ENCODE measurements at regions not wholly inside any gene's neighbourhood (a gene's known extent, or its start where the extent isn't known, plus 50 kb on each side); places are given as distances from the start of the nearest gene placed in this dataset.

GRCh38 chr1:189409774-189410173 lies 1067.9 kb downstream of the BRINP3 start:
- Mint-ChIP-seq H3K4me1 (ENCODE audit: low read depth) (no peaks in the 10 kb centered on the region), H3K9me3 (peaks cover 7% of the 10 kb centered on the region), H3K36me3 (ENCODE audit: low read depth) (no peaks in the 10 kb centered on the region), H3K27ac (no peak overlapping the region), H3K4me3 (no peak overlapping the region), H3K27me3 (no peaks in the 10 kb centered on the region)
- ChIA-PET POLR2A (no interaction called here), CTCF (no interaction called here)
- no peaks in the 10 kb centered on the region for H3K36me3 ChIP-seq (ENCODE audit: insufficient read depth, low read length)
- no peak overlapping the region for H3K27ac ChIP-seq (ENCODE audit: low read depth in 1 of 2, low read length in 2 of 2)
- no peak for DNase-seq
- H3K9me3 ChIP-seq (ENCODE audit: control insufficient read depth in 1 of 2, insufficient read depth in 1 of 2, low read length in 2 of 2) = peaks cover 0 to 8% of the 10 kb centered on the region in 2 experiments
- intact Hi-C loops (cut with DNase I, micrococcal nuclease) = no loop called here
- ATAC-seq (ENCODE audit: poor library complexity) = no peak
- TF ChIP-seq CTCF (IDR thresholded peaks at IDR 0.05) = no peak
- no peak overlapping the region for H3K4me3 ChIP-seq (ENCODE audit: low read length)
- H3K4me1 ChIP-seq (ENCODE audit: insufficient read depth, low read length) = no peaks in the 10 kb centered on the region
- no peaks in the 10 kb centered on the region for H3K27me3 ChIP-seq (ENCODE audit: control insufficient read depth in 1 of 2, insufficient read depth in 2 of 2, low read length in 2 of 2)

DNA sequence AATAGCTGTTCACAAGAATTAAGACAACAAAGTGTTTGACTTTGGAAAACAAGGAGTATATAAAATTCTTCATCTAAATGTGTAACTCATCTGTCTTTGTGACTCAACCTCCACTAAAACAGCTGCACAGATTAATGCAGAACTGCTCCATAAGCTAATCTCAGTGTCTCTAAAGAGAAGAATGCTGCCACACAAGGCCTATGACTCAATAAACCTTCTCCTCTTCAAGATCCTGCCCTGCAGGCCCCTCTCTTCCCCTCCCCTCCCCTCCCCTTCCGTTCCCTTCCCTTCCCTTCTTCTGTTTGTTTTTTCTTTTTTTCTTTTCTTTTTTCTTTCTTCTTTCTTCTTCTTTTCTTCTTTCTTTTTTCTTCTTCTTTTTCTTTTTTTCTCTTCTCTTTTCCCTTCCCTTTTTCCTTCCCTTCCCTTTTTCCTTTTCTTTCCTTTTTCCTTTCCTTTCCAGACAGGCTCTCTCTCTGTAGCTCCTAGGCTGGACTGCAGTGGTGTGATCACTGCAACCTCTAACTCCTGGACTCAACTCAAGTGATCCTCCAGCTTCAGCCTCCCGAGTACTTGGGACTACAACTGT lies 1052.8 kb downstream of the BRINP3 start:
- Histone ChIP-seq H3K27me3 (ENCODE audit: control insufficient read depth in 1 of 2, insufficient read depth in 2 of 2, low read length in 2 of 2) (no peaks in the 10 kb centered on the region), H3K27ac (ENCODE audit: low read depth in 1 of 2, low read length in 2 of 2) (no peak overlapping the region), H3K4me1 (ENCODE audit: insufficient read depth, low read length) (no peaks in the 10 kb centered on the region), H3K9me3 (ENCODE audit: control insufficient read depth in 1 of 2, insufficient read depth in 1 of 2, low read length in 2 of 2) (no peaks in the 10 kb centered on the region), H3K4me3 (ENCODE audit: low read length) (no peak overlapping the region), H3K36me3 (ENCODE audit: insufficient read depth, low read length) (no peaks in the 10 kb centered on the region)
- ChIA-PET POLR2A (no interaction called here), CTCF (no interaction called here)
- DNase-seq (no peak), ATAC-seq (ENCODE audit: poor library complexity) (no peak)
- no peak overlapping the region for H3K4me3 Mint-ChIP-seq
- no peaks in the 10 kb centered on the region for H3K9me3 Mint-ChIP-seq
- H3K4me1 Mint-ChIP-seq (ENCODE audit: low read depth) = no peaks in the 10 kb centered on the region
- intact Hi-C loops (cut with DNase I, micrococcal nuclease) = no loop called here
- no peak overlapping the region for H3K27ac Mint-ChIP-seq
- H3K36me3 Mint-ChIP-seq (ENCODE audit: low read depth) = no peaks in the 10 kb centered on the region
- H3K27me3 Mint-ChIP-seq = no peaks in the 10 kb centered on the region
- no peak for TF ChIP-seq CTCF (IDR thresholded peaks at IDR 0.05)

DNA sequence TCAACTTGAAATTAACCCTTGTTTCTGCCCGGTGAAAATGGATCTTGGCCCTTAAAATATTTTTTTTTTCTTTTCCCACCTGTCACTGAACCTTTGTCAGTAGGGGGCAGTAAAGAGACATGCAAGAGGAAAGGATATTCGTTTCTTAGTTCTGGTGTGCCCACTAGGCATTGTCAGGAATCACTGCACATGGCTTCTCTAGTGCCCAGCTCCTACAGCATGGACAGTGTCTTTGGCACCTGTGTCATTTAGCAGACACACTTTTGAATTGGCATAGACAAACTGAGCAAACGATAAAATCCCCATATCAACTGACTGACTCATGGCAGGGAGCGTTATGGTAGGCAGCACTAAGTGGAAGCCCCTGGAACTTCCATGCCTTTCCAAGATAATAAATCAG lies 1048.1 kb downstream of the BRINP3 start:
- Mint-ChIP-seq H3K9me3 (peaks cover under 1% of the 10 kb centered on the region), H3K27me3 (no peaks in the 10 kb centered on the region), H3K36me3 (ENCODE audit: low read depth) (no peaks in the 10 kb centered on the region), H3K27ac (no peak overlapping the region), H3K4me3 (no peak overlapping the region), H3K4me1 (ENCODE audit: low read depth) (no peaks in the 10 kb centered on the region)
- Histone ChIP-seq H3K9me3 (ENCODE audit: control insufficient read depth in 1 of 2, insufficient read depth in 1 of 2, low read length in 2 of 2) (no peaks in the 10 kb centered on the region), H3K27ac (ENCODE audit: low read depth in 1 of 2, low read length in 2 of 2) (no peak overlapping the region), H3K4me1 (ENCODE audit: insufficient read depth, low read length) (no peaks in the 10 kb centered on the region), H3K27me3 (ENCODE audit: control insufficient read depth in 1 of 2, insufficient read depth in 2 of 2, low read length in 2 of 2) (no peaks in the 10 kb centered on the region), H3K36me3 (ENCODE audit: insufficient read depth, low read length) (no peaks in the 10 kb centered on the region), H3K4me3 (ENCODE audit: low read length) (no peak overlapping the region)
- intact Hi-C loops (cut with DNase I, micrococcal nuclease) = no loop called here
- TF ChIP-seq CTCF (IDR thresholded peaks at IDR 0.05) = no peak
- CTCF ChIA-PET = no interaction called here
- ATAC-seq (ENCODE audit: poor library complexity) (no peak), DNase-seq (no peak)
- POLR2A ChIA-PET = interaction anchor here (0.6 kb wide), 2 partner anchors 175 to 1800 kb away, joined by 3 read pairs; no protein-coding TSS in a partner anchor
